ENCODE measurements at regions not wholly inside any gene's neighbourhood (a gene's known extent, or its start where the extent isn't known, plus 50 kb on each side); places are given as distances from the start of the nearest gene placed in this dataset.

DNA sequence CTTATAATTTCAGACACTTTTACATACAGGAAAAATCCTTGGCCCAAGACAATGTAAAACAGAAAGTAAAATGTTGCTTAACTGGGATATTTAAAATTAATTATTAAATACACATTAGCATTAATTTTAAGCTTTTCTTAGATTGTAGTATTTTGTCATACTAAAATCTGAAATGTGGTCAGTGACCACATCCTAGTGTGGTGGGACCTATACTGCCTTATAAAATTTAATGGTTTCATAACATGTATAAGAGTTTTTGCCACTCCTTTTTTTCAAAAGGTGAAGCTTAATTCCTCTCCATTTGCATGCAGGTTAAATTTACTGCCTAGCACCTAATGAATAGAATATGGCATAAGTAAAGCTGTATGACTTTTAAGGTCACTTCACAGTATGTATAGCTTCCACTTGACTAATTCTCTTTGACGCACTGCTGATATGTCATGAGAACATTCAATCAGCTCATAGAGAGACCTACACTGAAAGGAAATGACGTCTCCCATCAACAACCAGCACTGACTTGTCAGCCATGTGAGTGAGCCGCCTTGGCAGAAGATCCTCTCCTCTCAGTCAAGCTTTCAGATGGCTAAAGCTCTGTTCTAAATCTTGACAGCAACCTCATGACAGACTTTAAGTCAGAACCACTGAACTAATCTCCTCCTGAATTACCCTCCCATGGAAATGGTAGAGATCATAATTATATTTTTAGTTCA, 847.8 kb downstream of the SI start:
- no peak for DNase-seq

GRCh38 chr3:164224126-164224525, 854.2 kb downstream of the SI start:
- DNase-seq, result no peak

DNA sequence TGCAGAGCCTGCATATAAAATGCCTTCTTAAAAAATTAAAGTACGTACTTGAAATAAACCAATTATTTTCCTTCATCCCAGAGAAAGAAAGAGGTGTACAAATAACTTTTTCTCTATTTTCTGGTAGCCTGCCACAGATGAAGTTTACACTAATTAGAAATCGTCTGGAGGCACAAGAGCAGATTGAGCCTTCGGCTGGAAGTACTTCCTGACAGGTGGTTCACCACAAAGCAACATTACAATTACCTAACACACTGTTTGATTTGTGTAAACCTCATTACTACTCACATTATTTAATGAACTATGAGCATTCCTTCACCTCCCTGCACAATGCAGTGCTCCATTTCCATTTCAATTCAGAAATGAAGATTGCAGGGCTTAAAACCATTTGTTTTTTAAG, 856.1 kb downstream of the SI start:
- DNase-seq, result no peak

GRCh38 chr3:164221297-164221696, 857.0 kb downstream of the SI start:
- DNase-seq, result no peak

- no peak for DNase-seq
Measured at GRCh38 chr3:164209363-164209762, 868.9 kb downstream of the SI start.

DNA sequence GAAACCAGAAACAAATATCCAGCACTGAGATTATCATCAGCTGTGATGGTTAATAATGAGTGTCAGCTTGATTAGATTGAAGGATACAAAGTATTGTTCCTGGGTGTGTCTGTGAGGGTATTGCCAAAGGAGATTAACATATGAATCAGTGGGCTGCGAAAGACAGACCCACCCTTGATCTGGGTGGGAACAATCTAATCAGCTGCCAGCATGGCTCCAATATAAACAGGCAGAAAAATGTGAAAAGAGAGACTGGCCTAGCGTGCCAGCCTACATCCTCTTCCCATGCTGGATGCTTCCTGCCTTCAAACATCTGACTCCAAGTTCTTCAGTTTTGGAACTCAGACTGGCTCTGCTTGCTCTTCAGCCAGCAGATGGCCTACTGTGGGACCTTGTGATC, 869.5 kb downstream of the SI start:
- DNase-seq, result no peak

- DNase-seq, result no peak
Measured at GRCh38 chr3:164208048-164208447, 870.2 kb downstream of the SI start.

DNA sequence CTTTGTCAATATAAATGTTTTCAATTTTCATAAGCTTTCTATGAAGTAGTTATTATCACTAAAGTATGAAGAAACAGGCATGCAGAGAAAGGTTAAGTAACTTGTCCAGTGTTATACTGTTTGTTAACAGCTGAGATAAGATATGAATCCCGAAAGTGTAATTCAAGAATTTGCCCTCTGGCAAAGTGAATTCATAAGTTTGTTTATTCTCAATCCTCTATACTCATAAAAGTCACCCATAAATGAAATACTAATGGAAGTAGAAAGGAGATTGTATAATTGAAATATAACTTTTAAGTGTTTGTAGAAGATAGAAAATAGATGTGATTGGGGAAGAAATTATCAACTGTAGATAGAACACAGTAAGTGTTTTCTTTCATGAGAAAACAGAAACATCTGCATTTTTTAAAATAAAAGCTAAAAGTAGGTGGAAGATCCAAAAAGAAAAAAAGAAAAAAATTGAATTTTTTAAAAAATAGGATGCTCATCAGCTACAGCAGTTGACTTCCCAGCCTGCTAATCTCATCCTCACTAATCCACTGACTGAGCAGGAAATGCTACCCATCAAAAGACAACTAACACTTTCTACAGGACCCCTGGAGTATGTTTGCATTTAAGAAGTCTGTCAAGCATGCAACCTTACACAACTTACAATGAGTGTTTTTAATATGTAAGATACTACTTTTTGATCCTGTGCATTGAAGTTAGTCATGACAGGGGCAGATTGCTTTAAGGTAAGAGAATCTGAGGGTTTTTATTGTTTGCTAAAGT, 878.1 kb downstream of the SI start:
- DNase-seq, result no peak

DNA sequence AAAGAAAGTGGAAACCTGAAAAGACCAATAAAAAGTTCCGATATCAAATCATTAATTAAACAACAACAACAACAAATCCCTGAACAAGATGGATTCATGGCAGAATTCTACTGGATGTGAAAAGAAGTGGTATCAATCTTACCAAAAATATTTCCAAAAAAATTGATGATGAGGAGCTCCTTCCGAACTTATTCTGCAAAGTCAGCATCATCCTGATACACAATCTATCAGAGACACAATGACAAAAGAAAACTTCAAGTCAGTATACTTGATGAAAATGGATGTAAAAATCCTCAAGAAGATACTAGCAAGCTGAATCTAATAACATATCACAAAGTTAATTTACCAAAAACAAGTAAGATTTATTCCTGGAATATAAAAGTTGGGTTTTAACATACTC, 881.8 kb downstream of the SI start:
- DNase-seq, result no peak

DNA sequence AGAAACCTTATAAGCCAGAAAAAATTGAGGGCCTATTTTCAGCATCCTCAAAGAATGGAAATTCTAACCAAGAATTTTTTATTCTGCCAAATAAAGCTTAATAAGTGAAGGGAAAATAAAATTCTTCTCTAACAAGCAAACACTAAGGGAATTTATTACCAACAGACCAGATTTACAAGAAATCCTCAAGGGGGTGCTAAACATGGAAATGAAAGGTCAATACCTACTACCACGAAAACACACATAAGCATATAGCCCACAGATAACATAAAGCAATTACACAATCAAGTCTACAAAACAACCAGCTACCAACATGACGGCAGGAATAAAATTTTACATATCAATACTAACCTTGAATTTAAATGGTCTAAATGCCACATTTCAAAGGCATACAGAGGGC, 883.5 kb downstream of the SI start:
- no peak for DNase-seq

DNA sequence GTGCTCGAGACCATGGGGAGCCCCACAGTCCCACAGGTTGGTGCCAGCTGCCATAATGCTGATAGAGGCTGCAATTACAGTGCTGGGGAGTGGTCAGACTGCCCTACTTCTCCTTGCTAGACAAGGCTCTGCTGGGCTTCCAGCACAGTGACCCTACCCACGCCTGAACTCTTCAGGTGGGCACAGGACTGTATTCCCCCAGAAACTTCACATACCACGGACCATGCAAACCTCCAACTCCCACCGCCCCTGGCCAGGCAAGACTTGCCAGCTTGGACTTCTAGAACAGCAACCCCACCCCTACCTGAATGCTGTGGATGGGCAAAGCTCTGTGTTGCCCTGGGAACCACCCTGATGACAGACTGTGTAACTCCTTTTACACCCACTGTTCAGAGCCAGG, 885.3 kb downstream of the SI start:
- no peak for DNase-seq

- DNase-seq, result no peak
Measured at GRCh38 chr3:164190566-164190965, 887.7 kb downstream of the SI start.

- no peak for DNase-seq
Measured at GRCh38 chr3:164186095-164186494, 892.2 kb downstream of the SI start.

DNA sequence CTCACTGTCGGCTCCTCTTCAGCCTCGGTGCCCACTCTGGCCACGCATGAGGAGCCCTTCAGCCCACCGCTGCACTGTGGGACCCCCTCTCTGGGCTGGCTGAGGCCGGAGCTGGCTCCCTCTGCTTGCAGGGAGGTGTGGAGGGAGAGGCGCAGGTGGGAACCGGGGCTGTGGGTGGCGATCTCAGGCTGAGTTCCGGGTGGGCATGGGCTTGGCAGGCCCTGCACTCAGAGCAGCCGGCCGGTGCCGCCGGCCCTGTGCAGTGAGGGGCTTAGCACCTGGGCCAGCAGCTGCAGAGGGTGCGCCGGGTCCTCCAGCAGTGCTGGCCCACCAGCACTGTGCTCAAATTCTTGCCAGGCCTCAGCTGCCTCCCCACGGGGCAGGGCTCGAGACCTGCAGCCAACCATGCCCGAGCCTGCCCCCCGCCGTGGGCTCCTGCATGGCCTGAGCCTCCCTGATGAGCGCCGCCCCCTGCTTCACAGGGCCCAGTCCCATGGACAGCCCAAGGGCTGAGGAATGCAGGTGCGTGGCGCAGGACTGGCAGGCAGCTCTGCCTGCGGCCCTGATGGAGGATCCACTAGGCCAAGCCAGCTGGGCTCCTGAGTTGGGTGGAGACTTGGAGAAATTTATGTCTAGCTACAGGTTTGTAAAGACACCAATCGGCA, 899.1 kb downstream of the SI start:
- no peak for DNase-seq

- no peak for DNase-seq
Measured at GRCh38 chr3:164174059-164174458, 904.2 kb downstream of the SI start.

- no peak for DNase-seq
Measured at GRCh38 chr3:164155400-164155799, 922.9 kb downstream of the SI start.

GRCh38 chr3:164144824-164145223, 933.5 kb downstream of the SI start:
- DNase-seq, result no peak

DNA sequence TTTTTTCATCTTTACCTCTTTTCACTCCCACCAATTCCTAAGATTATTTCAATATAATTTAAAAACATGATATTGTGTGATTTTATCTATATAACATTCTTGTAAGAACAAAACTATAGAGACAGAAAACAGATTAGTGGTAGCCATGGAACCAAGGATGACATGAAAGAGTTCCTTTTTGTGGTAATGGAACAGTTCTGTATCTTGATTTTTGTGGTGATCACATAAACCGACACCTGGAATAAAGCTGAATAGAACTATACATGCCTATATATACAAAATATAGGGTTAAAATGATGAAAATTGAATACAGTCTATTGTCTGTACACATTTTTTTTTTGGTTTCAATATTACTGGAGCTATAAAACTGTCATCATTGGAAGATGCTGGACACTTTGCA, 945.4 kb downstream of the SI start:
- no peak for DNase-seq

DNA sequence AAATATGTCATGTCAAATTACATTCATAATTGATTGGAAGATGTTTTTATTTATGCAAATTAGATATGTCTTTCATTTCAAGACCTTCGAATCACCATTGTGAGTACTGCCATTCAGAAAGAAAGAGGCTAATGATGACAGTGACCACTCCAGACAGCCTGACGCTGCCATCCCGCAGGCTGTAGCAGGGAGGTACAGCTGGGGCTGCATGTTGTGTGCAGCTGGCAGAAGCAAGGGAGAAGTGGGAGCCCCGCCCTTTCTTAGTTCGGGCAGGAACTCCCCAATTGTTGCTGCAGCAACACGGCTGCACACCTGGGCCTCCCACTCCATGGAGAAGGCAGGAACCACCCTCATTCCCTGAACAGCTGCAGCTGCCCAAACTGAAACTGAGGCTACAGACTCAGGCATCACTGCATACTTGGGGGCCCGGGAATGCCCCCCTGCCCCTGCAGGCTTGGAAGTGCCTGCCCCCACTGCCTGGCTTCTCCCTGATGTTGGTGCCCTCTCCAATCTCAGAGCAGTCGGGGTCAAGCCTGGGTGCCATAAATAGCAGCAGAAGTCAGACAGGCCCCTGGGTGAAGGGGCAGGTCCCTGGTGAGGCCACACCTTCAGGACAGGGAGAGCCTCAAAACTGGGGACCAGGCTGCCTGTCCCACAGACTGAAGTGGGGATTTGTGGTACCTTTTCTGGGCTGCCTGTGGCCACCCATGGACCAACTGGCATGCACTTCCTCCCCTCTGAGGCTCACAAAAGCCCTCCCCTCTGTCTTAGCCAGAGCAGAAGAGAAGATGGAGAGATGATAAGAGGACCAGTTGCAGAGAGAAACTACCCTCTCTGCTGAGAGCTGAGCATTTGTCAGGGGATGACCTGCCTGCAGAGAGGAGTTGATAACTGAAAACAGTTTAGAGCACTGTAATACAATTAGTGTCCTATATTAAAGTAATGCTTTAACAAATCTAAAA, 964.6 kb downstream of the SI start:
- DNase-seq, result no peak

- no peak for DNase-seq
Measured at GRCh38 chr3:164096352-164096751, 981.9 kb downstream of the SI start.

DNA sequence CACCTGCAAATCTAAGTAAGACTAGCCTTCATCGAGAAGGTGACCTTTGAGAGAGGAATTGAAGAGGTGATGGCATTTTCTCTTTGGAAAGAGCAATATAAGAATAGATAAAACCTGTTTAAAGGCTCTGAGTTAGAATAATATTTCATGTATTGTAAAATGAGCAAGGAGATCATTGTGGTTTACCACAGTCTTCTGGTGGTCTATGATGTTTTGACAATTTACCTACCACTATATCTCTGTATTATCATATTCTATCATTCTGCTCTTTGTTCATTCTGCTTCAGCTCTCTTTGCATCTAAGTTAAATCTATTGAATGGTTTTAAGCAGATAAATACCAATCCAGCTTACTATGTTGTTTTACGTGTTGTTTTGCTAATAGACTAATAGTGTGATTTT, 982.3 kb downstream of the SI start:
- DNase-seq, result no peak

DNA sequence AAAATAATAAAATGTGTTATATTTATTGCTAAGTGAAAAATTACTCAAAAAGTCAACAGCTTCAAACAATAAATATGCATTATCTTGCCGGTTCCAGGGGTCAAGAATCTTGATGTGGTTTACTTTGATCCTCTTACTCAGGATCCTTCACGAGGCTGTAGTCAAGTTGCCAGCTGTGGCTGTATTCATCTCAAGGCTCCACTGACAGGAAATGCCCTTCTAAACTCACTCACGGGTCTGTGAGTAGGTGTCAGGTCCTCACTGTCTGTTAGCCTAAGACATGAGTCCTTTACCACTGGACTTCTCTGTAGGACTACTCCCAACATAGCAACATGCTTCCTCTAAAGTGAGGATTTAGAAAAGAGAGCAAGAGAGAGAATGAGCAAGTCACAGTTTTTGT, 983.0 kb downstream of the SI start:
- DNase-seq, result no peak

DNA sequence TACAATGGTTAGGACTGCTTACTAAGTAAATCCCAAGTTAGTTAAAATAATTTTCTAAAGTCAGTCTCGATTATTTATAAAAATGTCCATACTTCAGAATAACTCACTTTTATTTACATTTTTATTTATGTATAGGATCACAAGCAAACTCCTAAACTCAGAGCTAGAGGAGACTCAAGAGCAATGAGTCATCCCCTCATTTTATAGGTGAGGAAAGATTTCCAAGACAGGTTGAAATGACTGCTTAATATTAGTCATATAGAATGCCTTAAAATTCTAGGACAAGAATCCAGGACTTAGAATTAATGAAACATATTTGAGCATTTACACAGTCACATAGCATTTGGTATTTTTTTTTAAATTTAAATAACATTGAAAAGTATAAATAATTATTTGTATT, 983.8 kb downstream of the SI start:
- no peak for DNase-seq

Measured in NCI-H2107 (cell line).